GM18508 (cell line): ENCODE measurements at regions not wholly inside any gene's neighbourhood (a gene's known extent, or its start where the extent isn't known, plus 50 kb on each side); places are given as distances from the start of the nearest gene placed in this dataset.

Source experiments
- ATAC-seq: cut with Tn5 transposase; IDR thresholded peaks from one replicate; pipeline ENCODE4 v1.9.1; 2021; ENCODE audit warnings: moderate number of reproducible peaks; ENCODE audit not compliant: insufficient read depth, unreplicated experiment

DNA sequence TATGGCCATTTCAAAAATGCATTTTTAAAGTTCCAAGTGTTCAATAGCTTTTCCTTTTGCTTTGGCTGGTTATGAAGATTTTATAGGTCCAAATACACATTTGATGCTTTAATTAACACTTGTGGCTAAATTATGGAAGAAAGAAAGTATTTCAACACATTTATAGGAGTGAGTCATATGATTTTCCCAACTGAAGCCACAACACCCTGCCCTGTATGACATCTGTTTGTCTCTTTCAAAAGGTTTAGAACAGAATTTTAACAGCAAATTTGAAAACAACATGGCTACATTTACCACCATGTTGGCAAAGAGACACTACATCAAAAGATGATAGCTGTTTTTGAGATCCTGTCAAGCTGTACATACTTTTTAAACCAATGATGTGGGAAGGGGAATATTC is 99.4 kb downstream of the TMEM174 start:
- no peak for ATAC-seq

DNA sequence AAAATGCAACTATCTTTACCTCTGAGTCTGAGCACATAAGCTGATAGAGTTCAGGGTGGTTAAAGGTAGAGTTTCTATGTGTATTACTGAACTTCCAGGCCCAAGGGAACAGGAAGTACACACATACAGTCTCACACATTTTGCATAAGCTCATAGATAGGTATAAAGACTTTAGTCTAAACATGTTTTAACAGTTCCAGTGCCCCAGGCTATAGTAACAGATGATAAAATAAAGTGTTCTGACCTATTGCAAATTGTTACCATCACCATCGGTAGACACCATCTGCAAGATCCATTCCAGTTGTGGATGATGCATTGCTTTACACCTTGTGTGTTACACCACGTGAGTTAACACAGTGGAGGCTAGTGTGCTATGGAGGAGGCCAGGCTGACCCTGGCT is 95.8 kb downstream of the TMEM174 start:
- ATAC-seq = no peak

GRCh38 chr5:73267766-73268435 is 94.9 kb downstream of the TMEM174 start:
- ATAC-seq = no peak

DNA sequence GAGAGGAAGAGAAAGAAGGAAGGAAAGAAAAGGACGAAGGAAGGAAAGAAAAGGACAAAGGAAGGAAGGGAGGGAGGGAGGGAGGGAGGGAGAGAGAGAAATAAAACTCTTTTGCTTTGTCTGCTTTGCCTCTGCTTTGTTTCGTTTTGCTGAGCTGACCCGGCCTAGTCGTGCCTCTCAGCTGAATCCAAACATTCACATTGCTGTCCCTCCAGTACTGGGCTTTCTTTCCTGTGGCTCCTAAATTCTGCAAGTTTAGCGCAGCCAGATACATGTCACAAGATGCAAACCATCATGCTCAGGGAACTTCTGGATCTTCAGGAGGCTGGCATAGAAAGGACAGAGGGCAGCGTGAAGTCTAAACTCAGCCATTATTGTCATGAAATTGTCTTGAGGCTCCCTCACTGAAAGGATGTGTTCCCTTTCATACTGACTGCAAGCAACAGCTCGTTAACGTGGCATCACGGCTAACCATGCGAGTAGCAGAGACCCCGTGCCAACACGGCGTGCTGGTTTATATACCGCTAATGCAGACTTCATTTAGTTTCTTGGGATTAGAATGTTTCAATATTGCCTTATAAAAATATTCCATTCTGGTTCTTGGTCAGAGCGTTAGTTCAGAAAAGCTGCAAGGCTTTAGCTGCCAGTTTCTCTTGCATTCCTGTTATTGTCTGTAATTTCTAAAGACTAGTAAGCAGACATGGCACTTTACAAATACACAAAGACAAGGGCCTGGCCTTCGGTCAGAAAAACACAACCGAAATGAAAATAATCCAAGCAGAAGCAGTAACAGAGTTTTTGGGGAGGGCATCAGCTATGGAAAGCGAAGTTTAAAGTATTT is 94.2 kb downstream of the TMEM174 start:
- ATAC-seq = no peak

GRCh38 chr5:73266176-73266738 is 93.3 kb downstream of the TMEM174 start:
- ATAC-seq = no peak

- no peak for ATAC-seq
Observed at GRCh38 chr5:73265641-73266040, 92.6 kb downstream of the TMEM174 start.

GRCh38 chr5:73264631-73265030 is 91.6 kb downstream of the TMEM174 start:
- ATAC-seq = no peak

GRCh38 chr5:73263001-73263710 is 90.2 kb downstream of the TMEM174 start:
- no peak for ATAC-seq

DNA sequence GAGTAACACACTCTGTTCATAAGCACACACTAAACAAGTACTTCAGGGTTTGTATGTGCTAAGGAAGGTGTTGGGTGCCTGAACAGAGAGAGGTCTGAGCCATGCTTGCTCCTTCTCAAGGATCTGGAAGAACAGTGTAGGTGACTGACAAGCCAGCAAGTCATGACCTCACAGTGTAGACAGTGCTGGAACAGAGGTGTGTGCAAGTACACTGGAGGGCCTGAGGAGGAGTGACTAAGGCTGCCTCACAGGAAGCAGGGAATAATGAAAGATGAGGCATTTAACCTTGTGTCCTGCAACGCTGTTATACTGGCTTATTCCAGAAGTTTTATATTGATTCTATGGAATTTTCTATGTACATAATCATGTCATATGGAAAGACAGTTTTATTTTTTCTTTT is 83.9 kb downstream of the TMEM174 start:
- no peak for ATAC-seq

GRCh38 chr5:73256462-73256861 is 83.5 kb downstream of the TMEM174 start:
- no peak for ATAC-seq

DNA sequence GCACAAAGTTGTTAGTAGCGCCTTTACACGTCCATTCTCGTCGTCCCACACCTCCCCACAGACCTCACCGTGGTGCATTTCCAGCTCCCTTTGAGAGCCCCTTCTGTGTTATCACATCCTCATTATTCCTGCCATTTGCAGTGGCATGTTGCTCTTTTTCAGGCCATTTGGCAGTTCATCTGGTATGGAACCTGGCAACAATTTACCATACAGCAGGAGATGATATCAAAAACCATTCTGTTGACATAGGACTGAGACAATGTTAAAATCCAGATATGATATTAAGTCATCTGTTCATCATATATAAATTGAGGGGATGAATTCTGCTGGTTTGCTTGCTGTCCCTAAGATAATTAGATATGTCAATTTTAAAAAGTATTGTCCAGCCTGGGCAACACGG is 83.0 kb downstream of the TMEM174 start:
- no peak for ATAC-seq

GRCh38 chr5:73254642-73255041 is 81.6 kb downstream of the TMEM174 start:
- no peak for ATAC-seq

DNA sequence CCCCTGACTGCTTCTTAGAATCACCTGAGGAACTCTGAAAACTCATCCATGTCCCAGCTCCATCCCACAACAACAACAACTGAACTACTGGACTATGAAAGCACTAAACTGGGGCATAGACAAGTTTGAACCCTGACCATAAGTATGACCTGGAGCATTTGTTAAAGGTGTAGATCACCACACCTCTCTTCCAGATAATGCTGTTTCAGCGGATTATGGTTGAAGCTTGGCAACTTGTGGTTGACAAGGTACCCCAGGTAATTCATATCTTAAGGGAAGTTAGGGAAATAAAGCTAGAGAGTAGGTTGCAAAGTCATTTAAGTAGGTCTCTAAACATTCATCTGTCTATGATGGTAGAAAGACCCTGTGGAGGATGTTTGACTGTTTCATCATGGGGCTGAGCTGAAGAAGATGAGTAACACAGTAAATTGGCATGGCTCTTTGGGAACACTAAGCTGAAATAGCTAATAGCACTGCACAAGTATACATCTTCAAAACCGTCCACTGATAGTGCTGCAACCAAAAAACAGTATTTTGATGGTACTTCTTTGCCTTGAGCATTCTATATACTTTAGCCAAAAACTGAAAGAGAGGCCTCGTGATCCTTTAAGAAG is 80.2 kb downstream of the TMEM174 start:
- no peak for ATAC-seq

- no peak for ATAC-seq
Observed at GRCh38 chr5:73250645-73251044, 77.7 kb downstream of the TMEM174 start.

GRCh38 chr5:73242735-73243134 is 69.7 kb downstream of the TMEM174 start:
- no peak for ATAC-seq

DNA sequence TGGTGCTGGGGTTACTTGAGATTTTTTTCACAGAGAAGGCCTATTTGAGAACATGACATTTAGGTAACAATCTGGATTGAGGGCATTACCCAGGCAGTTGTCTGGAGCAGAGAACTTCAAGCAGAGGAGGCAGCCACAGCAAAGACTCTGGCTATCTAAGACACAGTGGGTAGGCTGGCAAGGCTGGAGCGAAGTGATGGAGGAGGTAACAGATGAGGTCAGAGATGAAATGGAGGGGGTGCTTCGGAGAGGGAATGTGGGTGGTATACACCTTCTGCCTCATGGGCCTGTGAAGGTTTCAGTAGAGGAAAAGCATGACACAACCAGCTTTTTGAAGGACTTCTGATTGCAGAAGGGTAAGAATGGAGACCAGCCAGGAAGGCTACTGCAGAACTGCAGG is 65.9 kb downstream of the TMEM174 start:
- ATAC-seq = no peak

GRCh38 chr5:73236541-73237128 is 63.6 kb downstream of the TMEM174 start:
- no peak for ATAC-seq

GRCh38 chr5:73234204-73234555 is 61.2 kb downstream of the TMEM174 start:
- no peak for ATAC-seq

DNA sequence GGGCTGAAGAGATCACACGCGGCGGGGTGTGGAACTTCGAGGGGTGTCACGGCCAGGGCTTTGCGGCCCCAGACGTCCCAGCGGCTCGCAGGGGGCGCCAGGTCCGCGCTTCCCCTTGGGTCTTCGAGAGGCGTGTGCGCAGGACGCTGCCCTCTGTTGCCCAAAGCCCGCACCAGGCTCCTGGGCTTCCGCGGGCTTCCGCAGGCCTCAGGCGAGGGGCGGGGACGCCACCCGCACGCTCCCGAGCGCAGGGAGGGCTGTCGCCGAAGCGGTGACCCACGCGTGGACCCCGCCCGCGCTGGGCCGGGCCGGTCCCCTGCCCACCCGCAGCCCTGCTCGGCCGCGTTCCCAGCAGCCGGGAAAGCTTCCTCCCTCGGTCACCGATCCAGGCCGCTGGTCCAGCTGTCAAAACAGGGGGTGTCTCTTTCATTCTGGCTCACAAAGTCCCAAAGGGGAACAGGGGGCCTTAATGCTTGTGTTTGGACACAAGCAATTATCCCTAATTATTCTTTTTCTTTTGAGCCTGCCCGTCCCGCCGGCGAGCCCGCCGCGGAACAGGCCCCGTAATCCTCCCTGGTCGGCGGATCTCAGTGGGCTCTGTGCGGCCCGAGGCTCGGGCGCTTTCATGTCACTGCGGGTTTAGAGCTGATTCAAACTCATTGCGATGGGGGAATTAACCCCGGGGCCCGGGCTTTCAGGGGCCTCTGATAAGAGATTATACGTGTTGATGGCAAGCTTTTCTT is 60.6 kb downstream of the TMEM174 start:
- no peak for ATAC-seq

DNA sequence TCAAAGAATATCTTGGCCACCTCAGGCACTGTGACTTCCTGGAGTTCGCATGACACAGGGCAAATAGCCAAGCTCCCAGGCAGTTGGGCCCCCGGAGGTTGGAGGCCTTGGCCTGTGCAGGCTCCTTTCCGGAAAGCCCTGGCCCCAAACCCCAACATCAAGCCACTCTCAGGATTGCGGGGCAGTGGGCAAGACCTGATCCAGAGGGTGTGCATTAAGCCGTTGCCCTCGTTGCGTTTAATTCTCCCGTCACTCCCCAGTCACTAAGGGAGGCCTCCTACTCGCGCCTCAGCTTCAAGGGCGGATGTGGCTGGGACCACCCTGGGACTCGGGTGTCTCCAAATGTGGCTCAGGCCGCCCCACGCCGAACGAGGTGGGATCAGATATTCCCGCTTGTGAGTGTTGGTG is 60.1 kb downstream of the TMEM174 start:
- no peak for ATAC-seq
